Peyer's patch (tissue), 4 donors: ENCODE measurements at regions not wholly inside any gene's neighbourhood (a gene's known extent, or its start where the extent isn't known, plus 50 kb on each side); places are given as distances from the start of the nearest gene placed in this dataset.

ENCODE experiments used
- POLR2A ChIP-seq, 2 donors: fragments of 450-650 bp; IDR thresholded peaks; one replicate each; pipeline ENCODE4 v1.5.1; 2017; ENCODE audit warnings: antibody characterized with exemption in 2 of 2, mild to moderate bottlenecking in 2 of 2, moderate library complexity in 2 of 2
- TF ChIP-seq, protein P1 (sequence below), 6 experiments: fragments of 450-650 bp in 4 of 6; fragments of 200-600 bp in 2 of 6; sonication (generic) in 1 of 6; IDR thresholded peaks; one replicate each; pipeline ENCODE4 v1.5.1; 2017 to 2019; ENCODE audit warnings: antibody characterized with exemption in 6 of 6, mild to moderate bottlenecking in 3 of 6, moderate library complexity in 1 of 6

GRCh38 chr12:30810918-30811317 is 56.2 kb upstream of the CAPRIN2 start:
- no peak for TF ChIP-seq POLR2A (IDR thresholded peaks at IDR 0.05)
- TF ChIP-seq, protein P1, sequence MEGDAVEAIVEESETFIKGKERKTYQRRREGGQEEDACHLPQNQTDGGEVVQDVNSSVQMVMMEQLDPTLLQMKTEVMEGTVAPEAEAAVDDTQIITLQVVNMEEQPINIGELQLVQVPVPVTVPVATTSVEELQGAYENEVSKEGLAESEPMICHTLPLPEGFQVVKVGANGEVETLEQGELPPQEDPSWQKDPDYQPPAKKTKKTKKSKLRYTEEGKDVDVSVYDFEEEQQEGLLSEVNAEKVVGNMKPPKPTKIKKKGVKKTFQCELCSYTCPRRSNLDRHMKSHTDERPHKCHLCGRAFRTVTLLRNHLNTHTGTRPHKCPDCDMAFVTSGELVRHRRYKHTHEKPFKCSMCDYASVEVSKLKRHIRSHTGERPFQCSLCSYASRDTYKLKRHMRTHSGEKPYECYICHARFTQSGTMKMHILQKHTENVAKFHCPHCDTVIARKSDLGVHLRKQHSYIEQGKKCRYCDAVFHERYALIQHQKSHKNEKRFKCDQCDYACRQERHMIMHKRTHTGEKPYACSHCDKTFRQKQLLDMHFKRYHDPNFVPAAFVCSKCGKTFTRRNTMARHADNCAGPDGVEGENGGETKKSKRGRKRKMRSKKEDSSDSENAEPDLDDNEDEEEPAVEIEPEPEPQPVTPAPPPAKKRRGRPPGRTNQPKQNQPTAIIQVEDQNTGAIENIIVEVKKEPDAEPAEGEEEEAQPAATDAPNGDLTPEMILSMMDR (IDR thresholded peaks at IDR 0.05): no peak
